ENCODE measurements at regions not wholly inside any gene's neighbourhood (a gene's known extent, or its start where the extent isn't known, plus 50 kb on each side); places are given as distances from the start of the nearest gene placed in this dataset.

DNA sequence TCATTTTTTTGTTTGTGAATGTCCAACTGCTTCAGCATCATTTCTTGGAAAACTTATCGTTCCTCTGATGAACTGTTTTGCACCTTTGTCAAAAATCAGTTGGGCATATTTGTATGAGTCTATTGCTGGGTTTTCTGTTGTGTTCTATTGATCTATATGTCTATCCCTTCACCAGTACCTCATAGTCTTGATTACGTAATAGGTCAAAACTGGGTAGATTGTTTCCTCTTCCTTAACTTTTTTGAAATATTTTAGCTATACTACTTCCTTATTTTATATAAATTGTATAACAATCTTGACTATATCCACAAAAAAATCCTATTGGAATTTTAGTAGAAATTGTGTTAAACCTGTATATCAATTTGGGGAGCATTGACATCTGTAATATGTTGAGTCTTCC is 104.1 kb upstream of the PALS2 start:
- FAIRE-seq = no peak

GRCh38 chr7:24472093-24472492 is 101.2 kb upstream of the PALS2 start:
- FAIRE-seq = no peak
- no peak for DNase-seq (ENCODE audit: insufficient read length, low spot score)

More for the DNA sequence above, 104.1 kb upstream of the PALS2 start:
- no peak for DNase-seq (ENCODE audit: insufficient read length, low spot score)

DNA sequence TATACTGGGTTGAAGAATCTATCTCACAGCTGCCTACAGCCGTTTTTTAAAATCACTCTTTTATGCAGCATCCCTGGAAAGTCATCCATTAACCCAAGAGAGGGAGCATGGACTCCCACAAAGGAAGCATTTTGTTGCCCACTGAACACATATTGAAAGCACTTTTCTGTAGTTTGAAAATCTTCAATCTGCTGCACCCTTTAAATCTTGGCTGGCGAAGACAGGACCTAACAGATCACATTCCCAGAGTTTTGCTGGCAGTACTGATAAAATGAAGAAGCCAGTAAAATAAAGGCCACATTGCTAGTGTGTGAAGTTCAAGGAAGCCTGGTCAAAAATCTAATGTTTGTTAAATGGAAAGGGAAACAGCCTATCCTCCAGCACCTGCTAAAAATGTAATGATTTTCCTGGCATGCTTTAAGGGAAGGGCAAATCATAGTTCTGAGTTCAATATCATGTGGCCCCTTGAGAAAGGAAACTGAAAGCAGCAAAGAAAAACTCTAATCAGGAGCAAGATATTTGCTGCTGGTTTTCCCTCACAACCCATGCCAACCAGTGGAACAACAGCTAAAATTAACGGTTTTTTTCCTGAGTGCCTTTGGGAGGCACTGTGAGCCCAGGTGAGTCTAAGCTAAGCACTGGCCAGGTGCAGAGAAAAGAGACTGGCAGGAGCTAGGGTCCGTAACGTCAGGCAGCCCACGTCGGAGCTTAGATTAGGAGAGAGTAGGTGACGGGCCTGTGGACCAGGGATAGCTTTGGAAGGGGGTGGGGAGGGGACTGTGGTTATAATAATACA is 97.9 kb upstream of the PALS2 start:
- FAIRE-seq = no peak
- no peak for DNase-seq (ENCODE audit: insufficient read length, low spot score)

GRCh38 chr7:24476227-24476626 is 97.0 kb upstream of the PALS2 start:
- no peak for FAIRE-seq
- DNase-seq (ENCODE audit: insufficient read length, low spot score) = no peak

GRCh38 chr7:24477398-24478136 is 95.7 kb upstream of the PALS2 start:
- FAIRE-seq (peak; percentile 62), DNase-seq (ENCODE audit: insufficient read length, low spot score) (peak; percentile 70)

DNA sequence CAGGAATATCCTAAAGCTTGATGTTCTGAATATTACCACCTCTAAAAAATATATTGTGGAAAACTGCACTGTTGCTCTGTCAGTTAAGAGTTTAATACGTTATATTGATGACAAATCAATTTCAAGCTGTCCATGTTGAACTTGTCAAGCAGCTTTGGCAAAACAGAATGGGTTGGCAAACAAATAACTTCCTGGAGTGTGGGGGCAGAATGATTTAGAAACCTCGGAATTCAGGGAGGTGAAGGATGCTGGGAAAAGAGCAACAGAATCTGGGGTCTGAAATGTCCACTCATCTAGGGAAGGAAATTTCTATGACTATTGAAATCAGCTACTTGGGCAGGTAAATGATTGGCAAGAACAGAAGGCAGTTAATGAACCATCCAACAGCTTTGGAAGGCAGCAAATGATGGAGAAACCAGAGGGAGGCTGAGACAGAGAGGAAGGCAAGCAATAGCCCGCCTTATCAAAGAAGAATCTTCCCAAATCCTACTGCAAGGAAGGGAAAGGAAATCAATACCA is 95.1 kb upstream of the PALS2 start:
- FAIRE-seq (no peak), DNase-seq (ENCODE audit: insufficient read length, low spot score) (no peak)

GRCh38 chr7:24480501-24480900 is 92.8 kb upstream of the PALS2 start:
- no peak for DNase-seq (ENCODE audit: insufficient read length, low spot score)
- no peak for FAIRE-seq

DNA sequence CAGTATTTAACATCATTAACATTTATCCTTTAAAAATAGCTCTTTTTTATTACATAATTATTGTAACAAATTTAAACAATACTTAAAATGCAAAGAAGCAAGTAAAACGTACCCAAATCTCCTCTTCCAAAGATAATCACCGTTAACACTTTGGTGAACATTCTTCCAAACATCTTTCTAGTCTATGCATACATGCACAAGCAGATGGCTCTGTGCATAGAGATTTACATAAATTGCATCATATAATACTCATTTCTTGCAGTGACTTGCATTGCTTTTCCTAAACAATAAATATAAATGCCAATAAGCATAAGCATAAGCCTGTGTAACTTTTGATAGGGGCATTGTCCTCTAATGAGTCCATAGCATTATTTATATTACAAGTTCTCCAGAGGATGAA is 89.4 kb upstream of the PALS2 start:
- FAIRE-seq = no peak

GRCh38 chr7:24492576-24492975 is 80.7 kb upstream of the PALS2 start:
- FAIRE-seq (no peak), DNase-seq (ENCODE audit: insufficient read length, low spot score) (no peak)

More for the DNA sequence above, 89.4 kb upstream of the PALS2 start:
- DNase-seq (ENCODE audit: insufficient read length, low spot score) = no peak

DNA sequence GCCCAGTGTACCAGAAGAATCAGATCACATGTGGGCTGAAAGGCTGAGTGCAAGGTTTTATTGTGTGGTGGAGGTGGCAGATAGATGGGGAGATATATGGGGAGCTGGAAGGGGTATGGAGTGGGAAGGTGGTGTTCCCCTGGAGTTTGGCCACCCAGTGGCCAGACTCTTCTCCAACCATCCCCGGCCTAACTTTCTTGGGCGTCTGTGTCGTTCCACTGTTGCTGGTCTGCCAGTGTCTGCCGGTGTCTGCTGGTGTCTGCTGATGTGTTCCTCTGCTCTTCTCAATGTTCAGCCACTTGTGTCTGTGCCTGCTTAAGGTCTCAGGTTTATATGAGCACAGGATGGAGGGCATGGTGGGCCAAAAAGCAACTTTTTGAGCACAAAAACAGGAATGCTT is 78.4 kb upstream of the PALS2 start:
- FAIRE-seq (no peak), DNase-seq (ENCODE audit: insufficient read length, low spot score) (no peak)

DNA sequence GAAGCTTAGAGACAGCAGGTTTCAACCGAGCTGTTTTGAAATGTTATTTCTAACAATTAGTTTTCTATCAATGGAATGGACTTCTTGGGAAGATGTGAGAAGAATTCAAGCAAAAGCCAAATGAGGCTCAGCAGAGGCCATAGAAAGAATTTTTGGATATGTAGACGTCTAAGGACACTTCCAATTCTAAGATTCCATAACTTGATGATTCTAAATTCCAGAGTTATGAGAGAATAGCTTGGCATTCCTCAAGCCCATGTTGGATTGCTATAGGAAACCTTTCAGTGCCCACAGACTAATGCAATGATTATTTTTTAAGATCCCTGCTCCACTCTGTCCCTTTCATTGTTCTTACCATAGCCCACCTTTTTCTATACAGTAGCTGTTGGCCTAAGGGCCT is 77.2 kb upstream of the PALS2 start:
- FAIRE-seq = no peak

GRCh38 chr7:24498439-24498838 is 74.8 kb upstream of the PALS2 start:
- FAIRE-seq (no peak), DNase-seq (ENCODE audit: insufficient read length, low spot score) (no peak)

More for the DNA sequence above, 77.2 kb upstream of the PALS2 start:
- DNase-seq (ENCODE audit: insufficient read length, low spot score) = no peak

DNA sequence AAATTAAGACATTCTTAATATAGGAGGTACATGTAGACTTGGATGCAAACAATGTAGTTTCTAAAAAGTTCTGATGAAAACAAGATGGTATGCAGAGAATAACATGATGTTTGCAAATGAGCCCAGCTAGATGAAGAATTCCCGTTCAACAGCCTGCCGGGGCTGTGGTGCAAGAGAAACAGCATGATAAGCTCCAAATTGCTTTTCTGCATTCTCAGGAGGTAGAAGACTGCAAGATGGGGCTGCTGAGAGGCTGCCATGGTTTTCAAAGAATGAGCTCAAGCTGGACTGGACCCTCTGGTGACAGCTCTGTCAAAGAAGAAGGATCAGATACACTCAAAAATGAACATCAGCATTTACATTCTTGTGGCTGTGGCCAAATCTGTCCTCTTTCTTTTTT is 73.4 kb upstream of the PALS2 start:
- FAIRE-seq (no peak), DNase-seq (ENCODE audit: insufficient read length, low spot score) (no peak)

GRCh38 chr7:24500599-24500998 is 72.7 kb upstream of the PALS2 start:
- DNase-seq (ENCODE audit: insufficient read length, low spot score) (no peak), FAIRE-seq (no peak)

DNA sequence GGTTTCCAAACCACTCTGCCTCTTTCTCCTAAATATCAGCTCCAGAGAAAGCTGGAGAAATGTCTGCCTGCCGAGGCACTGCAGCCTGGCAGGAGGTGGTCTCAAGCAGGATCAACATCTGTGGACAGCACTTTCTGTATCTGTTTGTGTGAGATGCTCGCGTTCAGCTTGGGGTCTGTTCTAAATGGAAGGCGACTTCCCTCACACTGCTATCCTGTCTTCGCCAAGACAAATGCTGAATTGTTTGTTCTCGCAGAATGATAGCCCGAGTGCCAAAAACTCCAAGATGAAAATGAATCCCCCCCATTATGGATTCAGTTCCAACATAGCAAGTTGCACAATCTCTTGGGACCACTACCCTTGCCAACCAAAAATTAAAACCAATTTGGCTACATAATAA is 72.2 kb upstream of the PALS2 start:
- FAIRE-seq (no peak), DNase-seq (ENCODE audit: insufficient read length, low spot score) (no peak)

GRCh38 chr7:24501443-24502134 is 71.7 kb upstream of the PALS2 start:
- FAIRE-seq (no peak), DNase-seq (ENCODE audit: insufficient read length, low spot score) (no peak)

DNA sequence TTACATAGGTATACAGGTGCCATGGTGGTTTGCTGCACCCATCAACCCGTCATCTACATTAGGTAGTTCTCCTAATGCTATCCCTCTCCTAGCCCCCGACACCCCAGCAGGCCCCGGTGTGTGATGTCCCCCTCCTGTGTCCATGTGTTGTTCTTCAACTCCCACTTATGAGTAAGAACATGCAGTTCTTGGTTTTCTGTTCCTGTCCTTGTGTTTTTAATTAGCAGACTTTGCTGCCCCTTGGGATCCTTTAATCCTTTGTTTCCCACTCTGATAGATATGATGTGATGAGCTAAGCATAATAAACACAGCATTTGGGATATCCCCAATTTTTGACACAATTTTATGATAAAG is 71.1 kb upstream of the PALS2 start:
- no peak for FAIRE-seq
- no peak for DNase-seq (ENCODE audit: insufficient read length, low spot score)

DNA sequence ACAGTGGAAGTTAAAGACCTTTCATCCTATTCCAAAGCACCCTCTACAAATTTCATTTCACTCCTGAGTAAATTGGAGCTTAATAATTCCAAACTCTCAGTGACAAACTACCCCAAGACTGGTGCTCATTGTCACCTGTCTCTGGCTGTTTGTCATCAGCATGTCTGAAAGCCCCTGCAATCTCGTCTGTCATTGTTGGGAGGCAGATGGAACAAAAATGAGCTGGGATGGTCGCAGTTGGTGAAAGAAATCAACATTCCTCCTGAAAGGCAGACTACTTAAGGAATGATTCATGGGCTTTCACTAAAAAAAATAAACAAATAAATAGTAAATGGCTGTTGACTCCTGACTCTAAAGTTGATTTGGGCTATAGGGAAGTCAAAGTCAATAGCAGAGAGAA is 69.7 kb upstream of the PALS2 start:
- FAIRE-seq = no peak
- no peak for DNase-seq (ENCODE audit: insufficient read length, low spot score)

DNA sequence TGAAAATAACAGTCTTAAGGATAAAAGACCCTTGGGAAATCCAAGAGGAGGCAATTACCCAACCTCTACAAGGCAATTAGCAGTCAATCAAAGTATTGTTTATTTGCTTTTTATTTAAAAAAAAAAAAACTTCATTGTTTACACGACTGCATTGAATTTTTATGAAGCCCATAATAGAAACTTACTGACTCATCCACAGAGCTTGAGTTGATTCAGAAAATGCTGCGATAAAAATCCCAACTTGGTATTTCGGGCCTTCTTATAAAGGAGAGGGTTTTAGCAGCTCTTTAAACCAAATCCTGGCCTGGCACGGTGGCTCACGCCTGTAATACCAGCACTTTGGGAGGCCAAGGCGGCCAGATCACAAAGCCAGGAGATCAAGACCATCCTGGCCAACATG is 69.2 kb upstream of the PALS2 start:
- no peak for DNase-seq (ENCODE audit: insufficient read length, low spot score)
- FAIRE-seq = no peak

GRCh38 chr7:24504836-24505235 is 68.4 kb upstream of the PALS2 start:
- FAIRE-seq (no peak), DNase-seq (ENCODE audit: insufficient read length, low spot score) (no peak)

DNA sequence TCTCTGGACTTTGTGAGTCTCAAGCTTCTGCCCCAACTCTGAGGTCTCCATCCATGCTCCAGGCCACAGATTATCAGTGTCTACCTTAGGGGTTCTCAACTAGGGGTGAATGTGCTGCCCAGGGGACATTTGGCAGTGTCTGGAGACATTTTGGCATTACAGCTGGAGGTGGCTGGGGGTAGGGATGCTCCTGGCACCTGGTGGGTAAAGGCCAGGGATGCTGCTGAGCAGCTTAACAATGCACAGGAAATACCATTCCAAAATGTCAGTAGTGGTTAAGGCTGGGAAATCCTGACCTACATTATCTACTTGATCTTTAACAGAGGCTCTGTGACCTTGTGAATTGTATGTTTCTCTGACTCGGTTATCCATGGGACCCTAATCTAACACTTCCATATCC is 67.3 kb upstream of the PALS2 start:
- FAIRE-seq (no peak), DNase-seq (ENCODE audit: insufficient read length, low spot score) (no peak)

All from HTR-8/SVneo (cell line).